CMK (cell line): ENCODE measurements at regions not wholly inside any gene's neighbourhood (a gene's known extent, or its start where the extent isn't known, plus 50 kb on each side); places are given as distances from the start of the nearest gene placed in this dataset.

Source experiments
- DNase-seq: peaks from one replicate; pipeline ENCODE4 v3.0.0-alpha.2; 2010; ENCODE audit warnings: low read depth

- no peak for DNase-seq
Observed at GRCh38 chr22:47388778-47389177, 626.3 kb downstream of the TBC1D22A start.

DNA sequence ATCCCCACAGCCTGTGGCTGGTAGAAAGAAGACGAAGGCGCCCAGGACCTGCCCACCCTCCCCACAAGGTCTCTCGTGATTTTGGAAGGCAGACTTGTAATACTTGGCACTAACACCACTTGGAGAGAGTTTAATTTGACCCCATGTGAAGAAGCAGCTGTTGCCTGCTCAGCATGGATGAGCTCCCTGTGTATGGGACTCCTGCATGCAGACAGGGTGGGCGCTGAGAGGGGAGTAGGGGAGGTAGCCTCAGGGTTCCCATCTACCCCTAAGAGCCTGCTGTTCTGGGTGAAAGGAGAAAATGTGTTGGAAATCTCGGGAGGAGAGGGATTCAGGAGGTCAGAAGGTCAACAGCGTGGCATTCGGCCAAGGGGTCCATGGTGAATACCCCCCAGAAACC lies 625.9 kb downstream of the TBC1D22A start:
- no peak for DNase-seq

DNA sequence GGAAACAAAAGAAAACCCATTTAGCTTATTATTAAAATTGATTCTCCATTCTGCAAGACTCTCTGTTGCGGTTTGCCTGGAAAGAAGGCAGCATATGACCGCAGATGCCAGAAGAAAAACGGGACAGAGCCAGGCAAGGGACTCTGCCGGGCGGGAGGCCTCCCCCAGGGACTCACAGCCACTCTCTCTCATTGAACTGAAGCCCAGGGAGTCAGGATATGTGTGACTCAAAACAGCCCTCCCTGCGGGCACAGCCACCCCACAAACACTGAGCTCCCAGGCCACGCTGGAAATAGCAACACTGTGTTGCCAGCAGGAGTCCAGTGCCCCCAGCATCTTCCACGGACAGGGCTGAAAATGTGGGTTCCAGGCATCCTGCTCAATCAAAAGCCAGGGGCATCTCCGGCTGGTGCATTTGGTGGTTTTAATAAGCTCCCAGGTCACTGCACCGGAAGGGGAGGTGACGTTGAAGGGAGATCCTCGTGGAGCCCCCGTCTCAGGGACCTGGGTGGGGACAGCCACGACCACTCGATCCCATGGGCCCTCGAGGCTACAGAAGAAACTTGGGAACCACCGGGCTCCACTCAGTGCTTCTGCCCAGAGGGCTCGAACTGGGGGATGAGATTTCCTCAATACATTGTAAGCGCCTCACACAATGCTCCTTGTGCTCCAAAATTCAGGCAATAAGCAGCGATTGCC lies 624.5 kb downstream of the TBC1D22A start:
- DNase-seq, result no peak

- no peak for DNase-seq
Observed at GRCh38 chr22:47384977-47385376, 622.5 kb downstream of the TBC1D22A start.

DNA sequence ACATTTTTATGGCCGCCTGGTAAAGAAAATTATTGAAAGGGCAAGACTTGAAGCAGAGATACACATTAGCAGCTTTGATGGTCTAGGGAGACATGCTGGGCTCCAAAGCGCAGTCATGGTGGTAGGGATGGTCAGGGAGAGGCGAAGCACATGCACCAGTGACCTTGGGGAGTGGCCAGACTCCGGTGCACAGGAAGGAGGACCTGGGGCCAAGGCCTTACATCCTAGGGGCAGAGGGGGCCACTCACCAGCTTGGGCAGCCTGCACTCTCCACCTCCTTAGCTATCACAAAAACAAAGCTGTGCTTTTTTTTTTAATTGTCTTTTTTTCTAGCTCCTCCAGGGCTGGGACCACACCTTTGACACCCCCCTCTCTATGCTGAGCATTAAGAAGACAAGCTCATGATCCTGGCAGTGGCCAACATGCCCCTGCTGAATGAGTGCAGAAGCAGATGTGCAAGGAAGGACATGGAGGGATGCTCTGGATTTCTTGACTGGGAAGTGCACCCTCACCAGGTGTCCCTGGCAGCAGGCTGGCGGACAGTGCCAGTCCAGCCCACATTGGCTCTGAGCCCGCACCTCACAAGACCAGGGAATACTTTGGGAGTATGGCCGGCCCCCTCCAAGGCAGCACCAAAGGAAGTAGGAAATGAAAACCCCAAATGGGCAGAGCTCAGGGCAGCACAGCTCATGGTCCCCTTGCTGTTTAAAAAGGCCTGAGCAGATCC lies 619.9 kb downstream of the TBC1D22A start:
- DNase-seq, result no peak

GRCh38 chr22:47381240-47381639 lies 618.8 kb downstream of the TBC1D22A start:
- DNase-seq, result no peak

- no peak for DNase-seq
Observed at GRCh38 chr22:47380692-47381091, 618.2 kb downstream of the TBC1D22A start.

DNA sequence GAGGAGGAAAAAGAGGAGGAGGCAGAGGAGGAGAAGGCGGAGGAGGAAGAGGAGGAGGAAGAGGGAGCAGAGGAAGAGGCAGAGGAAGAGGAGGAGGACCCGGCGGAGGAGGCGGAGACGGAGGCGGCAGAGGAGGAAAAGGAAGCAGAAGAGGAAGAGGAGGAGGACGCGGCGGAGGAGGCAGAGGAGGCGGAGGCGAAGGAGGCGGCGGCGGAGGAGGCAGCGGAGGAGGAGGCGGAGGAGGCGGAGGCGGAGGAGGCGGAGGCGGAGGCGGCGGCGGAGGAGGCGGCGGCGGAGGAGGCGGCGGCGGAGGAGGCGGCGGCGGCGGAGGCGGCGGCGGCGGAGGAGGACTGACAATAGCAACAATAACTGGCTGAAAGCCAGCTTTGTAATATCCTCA lies 616.6 kb downstream of the TBC1D22A start:
- DNase-seq, result no peak

- DNase-seq, result no peak
Observed at GRCh38 chr22:47377926-47378560, 615.6 kb downstream of the TBC1D22A start.

- no peak for DNase-seq
Observed at GRCh38 chr22:47376901-47377505, 614.6 kb downstream of the TBC1D22A start.

GRCh38 chr22:47376322-47376700 lies 613.9 kb downstream of the TBC1D22A start:
- DNase-seq, result no peak

GRCh38 chr22:47375621-47376321 lies 613.3 kb downstream of the TBC1D22A start:
- DNase-seq, result no peak

DNA sequence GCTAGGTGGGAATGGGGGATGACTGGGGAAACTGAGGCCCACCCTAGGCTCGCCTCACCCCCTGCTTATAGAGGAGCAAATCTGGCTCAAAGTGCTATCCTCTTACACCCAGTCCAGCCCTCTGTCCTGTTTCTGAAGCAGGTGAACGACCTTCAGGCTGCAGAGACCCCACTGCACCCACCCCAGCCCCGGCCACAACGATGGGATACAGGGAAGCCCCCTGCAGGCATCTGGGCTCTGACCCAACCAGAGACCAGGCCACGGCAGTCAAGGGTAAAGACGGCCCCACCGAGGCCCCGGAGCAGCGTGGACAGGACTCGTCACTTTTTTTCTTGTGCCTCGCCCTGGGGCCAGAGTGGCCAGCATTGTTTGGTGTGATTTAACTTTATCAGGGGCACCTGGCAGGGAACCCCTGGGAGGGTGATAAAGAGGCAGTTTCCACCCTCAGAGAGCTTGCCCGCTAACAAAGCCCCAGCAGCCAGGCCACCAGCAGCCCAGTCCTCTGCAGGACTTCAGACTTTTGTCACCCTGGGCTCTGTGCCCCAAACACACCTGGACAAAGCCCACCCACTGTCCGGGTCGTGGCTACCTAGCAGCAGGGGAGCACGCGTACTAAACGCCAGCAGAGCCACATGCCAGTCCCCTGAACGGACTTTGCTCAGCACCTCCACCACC lies 612.6 kb downstream of the TBC1D22A start:
- no peak for DNase-seq

DNA sequence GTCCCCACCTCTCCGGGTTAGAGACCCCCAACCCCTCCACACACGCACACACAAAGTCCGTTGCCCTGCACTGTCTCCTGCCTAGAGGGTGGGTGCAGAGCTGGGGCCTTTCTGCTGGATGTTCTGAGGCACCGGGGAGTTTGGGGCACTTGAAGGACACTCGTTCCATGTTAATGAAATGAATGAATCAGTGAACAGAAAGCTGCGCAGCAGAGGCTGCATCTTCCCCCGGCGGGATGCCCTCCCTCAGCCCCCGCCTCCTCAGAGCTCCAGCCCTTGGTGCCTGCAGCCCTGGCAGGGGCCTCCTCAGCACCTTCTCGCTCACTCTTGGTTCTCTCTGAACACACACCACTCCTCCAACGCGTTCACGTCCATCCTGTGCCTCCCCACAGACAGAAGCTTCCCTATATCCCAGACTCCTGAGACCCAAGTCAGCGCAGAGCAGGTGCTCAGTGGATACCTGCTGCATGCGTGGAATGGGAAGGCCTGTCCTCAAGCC lies 611.9 kb downstream of the TBC1D22A start:
- no peak for DNase-seq

DNA sequence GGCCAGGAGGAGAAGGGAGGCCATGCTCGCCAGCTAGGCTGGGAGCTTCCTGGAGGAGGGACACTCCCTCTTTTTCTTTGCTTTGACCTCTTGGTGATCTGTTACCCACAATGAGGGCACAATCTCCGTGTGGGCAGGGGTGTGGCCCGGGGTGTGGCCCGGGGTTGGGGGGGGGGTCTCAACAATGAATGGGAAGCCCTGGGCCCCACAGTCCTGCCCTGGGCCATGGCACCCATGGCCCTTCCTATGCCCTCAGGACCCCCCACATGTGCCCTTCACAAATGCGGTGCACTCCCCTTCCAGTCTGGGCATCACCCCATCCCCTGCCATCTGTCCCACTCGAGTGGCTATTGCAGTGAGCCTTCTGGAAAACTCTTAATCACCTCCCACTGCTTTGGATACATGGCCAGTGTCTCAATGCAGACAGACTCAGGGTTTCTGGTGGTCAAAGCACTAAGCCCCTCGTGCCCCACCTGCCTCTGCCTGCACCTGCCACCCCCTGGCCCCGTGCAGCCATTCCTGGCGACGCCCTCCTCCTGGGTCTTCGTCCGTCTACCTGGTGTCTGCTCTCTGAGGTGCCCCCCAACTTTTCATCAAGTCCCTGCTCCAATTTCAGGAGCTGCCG lies 611.3 kb downstream of the TBC1D22A start:
- DNase-seq, result no peak

- DNase-seq, result no peak
Observed at GRCh38 chr22:47372596-47373385, 610.3 kb downstream of the TBC1D22A start.

- no peak for DNase-seq
Observed at GRCh38 chr22:47372111-47372581, 609.7 kb downstream of the TBC1D22A start.

GRCh38 chr22:47371263-47372090 lies 609.0 kb downstream of the TBC1D22A start:
- no peak for DNase-seq
